Loucy (cell line): ENCODE measurements at regions not wholly inside any gene's neighbourhood (a gene's known extent, or its start where the extent isn't known, plus 50 kb on each side); places are given as distances from the start of the nearest gene placed in this dataset.
"Not testable (repeated sequence)": the region's sequence is repeated elsewhere in the genome, so short reads cannot be mapped to it uniquely, and the experiment has no call there.

Source experiments
- H2AFZ ChIP-seq: fragments of 200-600 bp; sonication (generic); 2 replicates; pipeline ENCODE4 v1.6.0; 2016; ENCODE audit warnings: antibody characterized with exemption, mild to moderate bottlenecking, low read length, moderate library complexity
- H3F3A ChIP-seq: fragments of 200-600 bp; 2 replicates; pipeline ENCODE4 v1.6.0; 2016; ENCODE audit warnings: antibody characterized with exemption, low read depth, mild to moderate bottlenecking
- H3K27me3 ChIP-seq: fragments of 200-600 bp; sonication (generic); 2 replicates; pipeline ENCODE4 v1.6.1; 2014; ENCODE audit warnings: low read length, mild to moderate bottlenecking; ENCODE audit not compliant: insufficient read depth, poor library complexity, severe bottlenecking
- H3K36me3 ChIP-seq: fragments of 200-600 bp; sonication (generic); 2 replicates; pipeline ENCODE4 v1.6.1; 2016; ENCODE audit warnings: low read length; ENCODE audit not compliant: insufficient read depth
- H3K4me1 ChIP-seq: fragments of 200-600 bp; sonication (generic); 2 replicates; pipeline ENCODE4 v1.5.1; 2014; ENCODE audit warnings: low read length, mild to moderate bottlenecking; ENCODE audit not compliant: insufficient read depth, poor library complexity, severe bottlenecking
- H3K4me2 ChIP-seq: fragments of 200-600 bp; sonication (generic); 2 replicates; pipeline ENCODE4 v1.6.0; 2014; ENCODE audit warnings: antibody characterized with exemption, low read length, low read depth, mild to moderate bottlenecking; ENCODE audit not compliant: poor library complexity, severe bottlenecking
- H3K4me3 ChIP-seq: fragments of 200-600 bp; sonication (generic); 2 replicates; pipeline ENCODE4 v1.5.1; 2014; ENCODE audit warnings: low read length, mild to moderate bottlenecking, mixed read lengths; ENCODE audit not compliant: poor library complexity, severe bottlenecking
- H3K79me2 ChIP-seq: fragments of 200-600 bp; sonication (generic); 2 replicates; pipeline ENCODE4 v1.6.1; 2014; ENCODE audit warnings: low read length; ENCODE audit not compliant: insufficient read depth
- H3K9ac ChIP-seq: fragments of 200-600 bp; sonication (generic); 2 replicates; pipeline ENCODE4 v1.6.0; 2014; ENCODE audit warnings: mild to moderate bottlenecking, low read depth, low read length, moderate library complexity; ENCODE audit not compliant: poor library complexity, severe bottlenecking
- H3K9me2 ChIP-seq: fragments of 200-600 bp; sonication (generic); replicated peaks from 2 replicates; pipeline ENCODE4 v1.6.1; 2016; ENCODE audit warnings: low read depth, low read length, mixed read lengths
- H3K9me3 ChIP-seq: fragments of 200-600 bp; sonication (generic); 2 replicates; pipeline ENCODE4 v1.6.1; 2014; ENCODE audit warnings: mild to moderate bottlenecking, antibody characterized with exemption, low read length, low read depth; ENCODE audit not compliant: insufficient read depth
- H4K20me1 ChIP-seq: fragments of 200-600 bp; sonication (generic); 2 replicates; pipeline ENCODE4 v1.6.0; 2014; ENCODE audit warnings: antibody characterized with exemption, low read length, mild to moderate bottlenecking; ENCODE audit not compliant: insufficient read depth, poor library complexity, severe bottlenecking
- EZH2phosphoT487 ChIP-seq: fragments of 200-600 bp; IDR thresholded peaks from 2 replicates; pipeline ENCODE4 v1.6.1; 2018; ENCODE audit warnings: antibody characterized with exemption, mild to moderate bottlenecking, moderate library complexity, borderline replicate concordance
- TF ChIP-seq, protein P1 (sequence below): fragments of 200-600 bp; sonication (generic); conservative IDR thresholded peaks from 2 replicates; pipeline ENCODE4 v1.5.1; 2014; ENCODE audit warnings: mild to moderate bottlenecking, antibody characterized with exemption, low read length

GRCh38 chr6:168915855-168916254, 337.8 kb downstream of the THBS2 start:
- no peak overlapping the region for H3K4me3 ChIP-seq
- H4K20me1 ChIP-seq, result no peaks in the 10 kb centered on the region
- no peak for TF ChIP-seq EZH2phosphoT487
- TF ChIP-seq, protein P1, sequence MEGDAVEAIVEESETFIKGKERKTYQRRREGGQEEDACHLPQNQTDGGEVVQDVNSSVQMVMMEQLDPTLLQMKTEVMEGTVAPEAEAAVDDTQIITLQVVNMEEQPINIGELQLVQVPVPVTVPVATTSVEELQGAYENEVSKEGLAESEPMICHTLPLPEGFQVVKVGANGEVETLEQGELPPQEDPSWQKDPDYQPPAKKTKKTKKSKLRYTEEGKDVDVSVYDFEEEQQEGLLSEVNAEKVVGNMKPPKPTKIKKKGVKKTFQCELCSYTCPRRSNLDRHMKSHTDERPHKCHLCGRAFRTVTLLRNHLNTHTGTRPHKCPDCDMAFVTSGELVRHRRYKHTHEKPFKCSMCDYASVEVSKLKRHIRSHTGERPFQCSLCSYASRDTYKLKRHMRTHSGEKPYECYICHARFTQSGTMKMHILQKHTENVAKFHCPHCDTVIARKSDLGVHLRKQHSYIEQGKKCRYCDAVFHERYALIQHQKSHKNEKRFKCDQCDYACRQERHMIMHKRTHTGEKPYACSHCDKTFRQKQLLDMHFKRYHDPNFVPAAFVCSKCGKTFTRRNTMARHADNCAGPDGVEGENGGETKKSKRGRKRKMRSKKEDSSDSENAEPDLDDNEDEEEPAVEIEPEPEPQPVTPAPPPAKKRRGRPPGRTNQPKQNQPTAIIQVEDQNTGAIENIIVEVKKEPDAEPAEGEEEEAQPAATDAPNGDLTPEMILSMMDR, result no peak
- no peaks in the 10 kb centered on the region for H3K79me2 ChIP-seq
- H3K36me3 ChIP-seq, result no peaks in the 10 kb centered on the region
- no peaks in the 10 kb centered on the region for H3K9me2 ChIP-seq
- H3K9me3 ChIP-seq, result peaks cover 30% of the 10 kb centered on the region; the same call in 1 of the 2 replicates
- no peak overlapping the region for H3K9ac ChIP-seq
- no peaks in the 10 kb centered on the region for H3K27me3 ChIP-seq
- H3K4me2 ChIP-seq, result no peak overlapping the region
- H3K4me1 ChIP-seq, result no peaks in the 10 kb centered on the region
- no peaks in the 10 kb centered on the region for H3F3A ChIP-seq
- no peak overlapping the region for H2AFZ ChIP-seq

GRCh38 chr6:168915242-168915641, 338.4 kb downstream of the THBS2 start:
- Histone ChIP-seq H3K79me2 (no peaks in the 10 kb centered on the region), H3F3A (no peaks in the 10 kb centered on the region), H3K4me2 (no peak overlapping the region), H3K9me3 (peaks cover 30% of the 10 kb centered on the region; the same call in 1 of the 2 replicates), H3K4me3 (no peak overlapping the region), H4K20me1 (no peaks in the 10 kb centered on the region), H3K36me3 (no peaks in the 10 kb centered on the region), H3K27me3 (no peaks in the 10 kb centered on the region), H3K9ac (no peak overlapping the region), H3K4me1 (no peaks in the 10 kb centered on the region), H3K9me2 (no peaks in the 10 kb centered on the region), H2AFZ (no peak overlapping the region)
- TF ChIP-seq, protein P1, result no peak
- TF ChIP-seq EZH2phosphoT487, result no peak

DNA sequence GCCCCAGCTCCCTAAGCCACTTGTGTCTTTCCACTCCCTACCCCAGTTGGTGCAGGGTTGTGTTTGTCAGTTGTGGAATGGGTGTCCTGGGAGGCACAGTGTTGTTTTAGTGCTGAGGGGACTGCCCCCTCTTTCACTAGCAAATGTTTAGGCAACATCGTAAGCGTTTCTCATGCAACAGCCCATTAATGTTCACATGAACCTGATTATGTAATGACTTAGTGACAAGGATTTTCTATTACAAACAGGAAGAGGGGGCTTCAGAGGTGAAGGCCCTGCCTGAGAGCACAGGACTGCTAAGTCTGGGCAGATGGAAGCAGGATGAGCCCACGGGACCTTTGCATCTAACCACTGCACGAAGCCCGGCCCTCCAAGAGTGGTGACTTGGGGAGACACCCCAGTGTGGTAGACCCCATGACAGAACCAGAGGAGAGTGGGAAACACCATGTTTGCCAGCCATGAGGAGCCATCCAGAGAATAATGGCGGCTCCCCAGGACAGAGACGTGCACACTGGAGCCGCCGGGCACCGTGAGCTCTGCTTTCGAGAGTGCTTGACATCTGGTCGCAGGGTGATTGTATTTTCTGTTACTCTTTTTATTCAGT, 339.7 kb downstream of the THBS2 start:
- Histone ChIP-seq H3K9me3 (peaks cover 30% of the 10 kb centered on the region; the same call in 1 of the 2 replicates), H3K9me2 (no peaks in the 10 kb centered on the region), H3K27me3 (no peaks in the 10 kb centered on the region), H3K4me3 (no peak overlapping the region), H3F3A (no peaks in the 10 kb centered on the region), H3K4me2 (no peak overlapping the region), H3K4me1 (no peaks in the 10 kb centered on the region), H3K79me2 (no peaks in the 10 kb centered on the region), H4K20me1 (no peaks in the 10 kb centered on the region), H3K9ac (no peak overlapping the region), H2AFZ (no peak overlapping the region), H3K36me3 (no peaks in the 10 kb centered on the region)
- no peak for TF ChIP-seq EZH2phosphoT487
- TF ChIP-seq, protein P1, result no peak

DNA sequence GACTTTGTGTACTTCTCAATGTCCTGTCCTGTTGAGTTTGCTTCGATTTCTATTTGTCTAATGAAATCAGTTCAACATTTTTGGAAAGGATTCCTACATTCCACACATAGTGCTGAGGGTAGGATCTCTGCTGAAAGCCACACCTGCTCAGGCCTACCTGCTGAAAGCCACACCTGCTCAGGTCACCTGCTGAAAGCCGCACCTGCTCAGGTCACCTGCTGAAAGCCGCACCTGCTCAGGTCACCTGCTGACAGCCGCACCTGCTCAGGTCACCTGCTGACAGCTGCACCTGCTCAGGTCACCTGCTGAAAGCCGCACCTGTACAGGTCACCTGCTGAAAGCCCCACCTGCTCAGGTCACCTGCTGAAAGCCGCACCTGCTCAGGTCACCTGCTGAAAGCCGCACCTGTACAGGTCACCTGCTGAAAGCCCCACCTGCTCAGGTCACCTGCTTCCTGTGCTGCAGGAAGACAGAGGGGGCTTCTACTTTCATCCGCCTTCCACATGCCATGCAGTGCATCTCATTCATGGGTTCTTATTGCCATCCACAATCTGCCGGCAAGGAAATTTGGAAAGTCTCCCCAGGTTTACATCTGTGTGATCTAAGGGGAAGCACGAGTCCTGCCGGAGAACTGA, 340.3 kb downstream of the THBS2 start:
- H3F3A ChIP-seq, H3K36me3 ChIP-seq, H3K4me3 ChIP-seq, H3K9me2 ChIP-seq, H2AFZ ChIP-seq, H3K4me2 ChIP-seq, H4K20me1 ChIP-seq, H3K27me3 ChIP-seq, H3K79me2 ChIP-seq, H3K9ac ChIP-seq, H3K4me1 ChIP-seq: not testable (repeated sequence)
- peaks cover 30% of the 10 kb centered on the region; the same call in 1 of the 2 replicates for H3K9me3 ChIP-seq
